PC-3 (cell line): ENCODE measurements at regions not wholly inside any gene's neighbourhood (a gene's known extent, or its start where the extent isn't known, plus 50 kb on each side); places are given as distances from the start of the nearest gene placed in this dataset.

ENCODE experiments used
- CTCF ChIP-seq: fragments of 300-600 bp; sonication (generic); conservative IDR thresholded peaks from 2 replicates; pipeline ENCODE4 v1.5.1; 2017; ENCODE audit warnings: antibody characterized with exemption, low read depth, mild to moderate bottlenecking, low read length
- EZH2 ChIP-seq: fragments of 300-600 bp; sonication (generic); IDR thresholded peaks from one replicate; pipeline ENCODE4 v1.6.1; 2017; ENCODE audit warnings: antibody characterized with exemption, mild to moderate bottlenecking, low read length; ENCODE audit not compliant: unreplicated experiment

GRCh38 chr1:11417162-11417561 is 61.8 kb upstream of the DISP3 start:
- no peak for TF ChIP-seq CTCF
- no peak for TF ChIP-seq EZH2
